Activated CD4-positive, alpha-beta T cell treated with anti-CD3 and anti-CD28 coated beads, Interleukin-2, amount 10 ng/mL, durations not matched to agents 7 days and 5 days (primary cell): ENCODE measurements at regions not wholly inside any gene's neighbourhood (a gene's known extent, or its start where the extent isn't known, plus 50 kb on each side); places are given as distances from the start of the nearest gene placed in this dataset.

Source experiments
- CTCF ChIA-PET: fragments of 350-600 bp; sonication (Branson Sonifier 250); formaldehyde crosslinking; loops from one replicate; lab custom pipeline; 2021; ENCODE audit warnings: antibody characterized with exemption; lab: Charles Lee
- POLR2A ChIA-PET: fragments of 350-600 bp; sonication (Branson Sonifier 250); formaldehyde crosslinking; loops from one replicate; lab custom pipeline; 2021; ENCODE audit warnings: antibody characterized with exemption; lab: Charles Lee
- DNase-seq: peaks from one replicate; pipeline ENCODE4 v3.0.0-alpha.2; 2020
- H3K27ac Mint-ChIP-seq: one replicate; pipeline ENCODE4 v1.8.0; 2021; ENCODE audit warnings: mild to moderate bottlenecking, moderate library complexity, mixed read lengths
- H3K27me3 Mint-ChIP-seq: one replicate; pipeline ENCODE4 v1.8.0; 2021; ENCODE audit warnings: mixed read lengths
- H3K36me3 Mint-ChIP-seq: one replicate; pipeline ENCODE4 v1.8.0; 2021; ENCODE audit warnings: low read depth, mixed read lengths
- H3K4me1 Mint-ChIP-seq: one replicate; pipeline ENCODE4 v1.8.0; 2021; ENCODE audit warnings: mixed read lengths
- H3K4me3 Mint-ChIP-seq: one replicate; pipeline ENCODE4 v1.8.0; 2021; ENCODE audit warnings: mild to moderate bottlenecking, moderate library complexity, mixed read lengths
- H3K9me3 Mint-ChIP-seq: one replicate; pipeline ENCODE4 v1.8.0; 2021; ENCODE audit warnings: mixed read lengths

DNA sequence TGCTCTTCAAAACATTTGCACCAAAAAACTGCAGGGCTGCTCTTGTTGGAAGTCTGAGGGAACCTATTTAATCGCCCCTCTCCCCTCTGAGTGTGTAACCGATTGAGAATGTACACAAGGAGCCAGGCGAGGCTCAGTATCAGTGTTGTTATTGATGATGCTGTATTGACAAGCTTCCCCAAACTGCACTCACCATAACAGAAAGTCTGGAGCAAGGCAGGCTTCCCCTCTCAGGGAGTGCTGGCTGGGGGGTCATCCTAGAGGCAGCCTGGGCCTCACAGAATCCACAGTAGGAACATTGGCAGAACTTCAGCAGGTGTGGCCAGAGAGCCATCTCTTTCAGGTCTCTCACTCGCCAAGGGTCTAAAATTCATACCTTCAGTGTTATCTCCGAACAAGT lies 58.1 kb upstream of the TUNAR start:
- H3K27me3 Mint-ChIP-seq: peaks cover 38% of the 10 kb centered on the region
- ChIA-PET POLR2A (no interaction called here), CTCF (no interaction called here)
- H3K4me1 Mint-ChIP-seq: no peaks in the 10 kb centered on the region
- no peak overlapping the region for H3K27ac Mint-ChIP-seq
- no peaks in the 10 kb centered on the region for H3K36me3 Mint-ChIP-seq
- DNase-seq: no peak
- H3K9me3 Mint-ChIP-seq: no peaks in the 10 kb centered on the region
- no peak overlapping the region for H3K4me3 Mint-ChIP-seq

DNA sequence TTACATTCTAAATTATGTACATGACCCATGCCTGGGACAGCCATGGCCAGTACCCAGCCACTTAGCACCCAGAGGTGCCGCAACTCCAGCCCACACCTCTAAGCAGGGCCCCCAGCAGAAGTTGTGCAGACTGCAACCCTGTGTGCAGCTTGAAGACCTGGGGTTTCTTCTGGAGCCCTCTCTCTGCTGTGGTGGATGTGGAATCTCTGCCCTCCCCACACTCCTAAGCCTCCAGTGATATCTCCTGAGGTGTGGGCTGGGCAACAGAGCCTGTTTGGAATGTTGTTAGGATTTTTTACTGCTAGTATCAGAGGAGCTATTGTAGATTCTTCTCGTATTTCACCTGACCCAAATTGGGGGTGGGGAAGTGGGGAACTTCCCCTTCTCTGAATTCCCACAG lies 59.4 kb upstream of the TUNAR start:
- H3K4me1 Mint-ChIP-seq: no peaks in the 10 kb centered on the region
- ChIA-PET POLR2A (no interaction called here), CTCF (no interaction called here)
- H3K4me3 Mint-ChIP-seq: no peak overlapping the region
- H3K9me3 Mint-ChIP-seq: no peaks in the 10 kb centered on the region
- DNase-seq: no peak
- H3K27me3 Mint-ChIP-seq: peaks cover 29% of the 10 kb centered on the region
- no peak overlapping the region for H3K27ac Mint-ChIP-seq
- H3K36me3 Mint-ChIP-seq: no peaks in the 10 kb centered on the region

DNA sequence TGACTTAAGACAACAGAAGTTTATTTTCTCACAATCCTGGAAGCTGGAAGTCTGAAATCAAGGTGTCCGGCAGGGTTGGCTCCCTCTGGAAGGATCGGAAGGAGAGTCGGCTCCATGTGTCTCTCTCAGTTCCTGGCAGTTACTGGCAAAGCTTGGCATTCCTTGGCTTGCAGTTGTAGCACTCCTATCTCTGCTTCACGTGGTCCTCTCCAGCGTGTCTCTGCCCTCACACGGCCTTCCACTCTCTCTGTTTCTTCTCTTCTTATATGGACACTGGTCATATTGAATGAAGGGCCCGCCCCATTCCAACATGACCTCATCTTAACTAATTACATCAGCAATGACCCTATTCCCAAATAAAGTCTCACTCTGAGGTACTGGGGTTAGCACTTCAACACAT lies 60.1 kb upstream of the TUNAR start:
- peaks cover 28% of the 10 kb centered on the region for H3K27me3 Mint-ChIP-seq
- no peak overlapping the region for H3K4me3 Mint-ChIP-seq
- DNase-seq: no peak
- no peaks in the 10 kb centered on the region for H3K9me3 Mint-ChIP-seq
- no peaks in the 10 kb centered on the region for H3K36me3 Mint-ChIP-seq
- H3K27ac Mint-ChIP-seq: no peak overlapping the region
- ChIA-PET CTCF (interaction anchor here (1.0 kb wide), 1 partner anchor 14 kb away, joined by 3 read pairs; no protein-coding TSS in a partner anchor), POLR2A (no interaction called here)
- H3K4me1 Mint-ChIP-seq: no peaks in the 10 kb centered on the region

DNA sequence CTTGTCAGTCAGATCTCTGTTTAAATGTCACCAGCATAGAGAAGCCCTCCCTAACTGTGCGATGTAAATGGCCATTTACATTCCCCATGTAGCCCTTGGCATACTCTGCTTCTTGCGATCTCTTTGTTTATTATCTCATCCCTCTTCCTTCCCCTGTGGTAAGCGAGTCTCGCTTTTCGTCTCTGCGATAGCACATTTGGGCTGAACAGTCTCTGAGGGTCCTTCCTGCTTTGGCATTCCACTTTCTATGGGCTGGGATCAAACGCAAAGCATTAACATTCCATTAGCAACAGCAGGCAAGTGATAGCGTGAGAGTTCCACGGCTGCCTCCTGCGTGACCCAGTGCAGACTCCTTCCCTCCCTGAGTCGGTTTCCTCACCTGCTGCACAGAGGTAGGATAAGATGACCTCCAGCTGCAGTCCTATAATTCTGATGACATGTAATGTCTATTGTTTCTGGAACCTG lies 61.4 kb upstream of the TUNAR start:
- no peak overlapping the region for H3K27ac Mint-ChIP-seq
- DNase-seq: no peak
- peaks cover 19% of the 10 kb centered on the region for H3K27me3 Mint-ChIP-seq
- no peaks in the 10 kb centered on the region for H3K4me1 Mint-ChIP-seq
- POLR2A ChIA-PET: no interaction called here
- no peak overlapping the region for H3K4me3 Mint-ChIP-seq
- no peaks in the 10 kb centered on the region for H3K36me3 Mint-ChIP-seq
- CTCF ChIA-PET: no interaction called here
- no peaks in the 10 kb centered on the region for H3K9me3 Mint-ChIP-seq

DNA sequence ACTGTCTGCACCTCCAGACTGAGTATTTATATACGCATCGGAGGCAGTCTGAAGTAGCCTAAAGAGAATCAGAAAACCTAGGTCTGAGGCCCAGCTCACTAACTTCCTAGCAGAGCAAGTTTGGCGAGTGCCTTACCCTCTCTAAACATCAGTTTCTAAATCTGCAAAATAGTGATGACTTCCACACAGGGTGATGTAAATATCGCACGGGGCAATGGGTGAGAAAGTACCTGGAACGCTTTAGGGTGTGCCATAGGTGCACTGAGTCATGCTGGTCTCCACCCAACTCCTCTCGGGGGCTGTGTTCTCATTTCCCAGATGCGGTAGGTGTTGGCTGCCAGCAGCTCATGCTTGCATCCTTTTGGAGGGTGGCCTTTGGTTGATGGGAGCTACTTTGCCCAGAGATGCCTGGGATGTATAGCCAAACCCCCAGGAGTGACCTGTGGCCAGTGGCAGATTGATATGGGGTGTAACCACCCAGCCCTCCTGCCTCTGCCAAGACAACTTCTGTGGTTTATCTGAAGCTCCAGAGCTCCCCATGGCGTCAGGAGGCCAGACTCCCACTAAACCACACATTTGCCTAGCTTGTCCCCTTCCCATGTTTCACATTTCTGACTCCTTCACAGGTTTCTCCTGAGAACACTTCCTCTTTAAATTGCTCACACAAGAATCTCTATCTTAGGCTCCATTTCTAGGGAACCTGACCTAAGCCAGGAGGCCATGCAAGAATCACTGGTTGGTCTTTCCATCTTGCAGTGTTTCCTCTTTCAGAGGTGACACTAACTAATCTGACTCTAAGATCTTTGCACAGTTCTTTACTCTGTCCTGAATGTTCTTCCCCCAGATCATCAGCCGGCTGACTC lies 62.0 kb upstream of the TUNAR start:
- peaks cover 14% of the 10 kb centered on the region for H3K27me3 Mint-ChIP-seq
- no peak overlapping the region for H3K27ac Mint-ChIP-seq
- DNase-seq: no peak
- no peaks in the 10 kb centered on the region for H3K36me3 Mint-ChIP-seq
- ChIA-PET POLR2A (no interaction called here), CTCF (no interaction called here)
- H3K4me1 Mint-ChIP-seq: no peaks in the 10 kb centered on the region
- H3K9me3 Mint-ChIP-seq: no peaks in the 10 kb centered on the region
- H3K4me3 Mint-ChIP-seq: no peak overlapping the region

DNA sequence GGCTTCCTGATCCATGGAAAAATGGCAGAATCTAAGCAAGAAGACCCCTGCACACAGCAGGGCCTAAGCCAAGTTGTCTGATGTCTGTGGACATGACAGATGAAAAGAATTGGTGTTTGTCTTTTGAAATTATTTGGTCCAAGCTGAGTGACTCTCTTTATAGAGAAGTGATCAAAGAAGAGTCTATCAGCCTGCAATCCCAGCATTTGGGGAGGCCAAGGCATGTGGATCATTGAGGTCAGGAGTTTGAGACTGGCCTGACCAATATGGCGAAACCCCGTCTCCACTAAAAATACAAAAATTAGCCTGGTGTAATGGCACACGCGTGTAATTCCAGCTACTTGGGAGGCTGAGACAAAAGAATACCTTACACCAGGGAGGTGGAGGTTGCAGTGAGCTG lies 64.8 kb upstream of the TUNAR start:
- Mint-ChIP-seq H3K27me3 (peaks cover 10% of the 10 kb centered on the region), H3K4me1 (no peaks in the 10 kb centered on the region), H3K9me3 (peaks cover 7% of the 10 kb centered on the region), H3K36me3 (no peaks in the 10 kb centered on the region), H3K27ac (no peak overlapping the region), H3K4me3 (no peak overlapping the region)
- POLR2A ChIA-PET: no interaction called here
- DNase-seq: no peak
- CTCF ChIA-PET: no interaction called here

DNA sequence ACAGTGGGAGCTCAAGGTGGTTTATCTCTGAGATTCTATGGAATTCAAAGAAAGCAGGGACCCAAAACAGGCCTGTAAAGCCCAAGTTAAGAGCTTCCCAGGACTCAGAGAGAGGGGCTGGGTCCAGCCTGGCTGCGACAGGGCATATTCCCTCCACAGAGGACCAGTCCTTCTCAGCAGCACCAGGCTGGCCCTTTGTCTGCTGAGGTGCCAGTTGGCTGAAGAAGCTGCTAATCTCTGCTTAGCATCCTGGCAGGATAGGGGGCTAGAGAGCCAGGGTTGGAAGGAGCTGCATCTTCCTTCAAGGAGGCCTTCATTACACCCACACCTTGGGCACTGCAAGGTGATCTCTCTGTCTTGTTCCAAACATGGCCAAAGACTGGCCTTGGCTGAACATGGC lies 68.3 kb upstream of the TUNAR start:
- no peaks in the 10 kb centered on the region for H3K4me1 Mint-ChIP-seq
- DNase-seq: no peak
- ChIA-PET CTCF (no interaction called here), POLR2A (no interaction called here)
- no peaks in the 10 kb centered on the region for H3K27me3 Mint-ChIP-seq
- H3K36me3 Mint-ChIP-seq: no peaks in the 10 kb centered on the region
- no peak overlapping the region for H3K4me3 Mint-ChIP-seq
- H3K9me3 Mint-ChIP-seq: peaks cover 14% of the 10 kb centered on the region
- H3K27ac Mint-ChIP-seq: no peak overlapping the region

DNA sequence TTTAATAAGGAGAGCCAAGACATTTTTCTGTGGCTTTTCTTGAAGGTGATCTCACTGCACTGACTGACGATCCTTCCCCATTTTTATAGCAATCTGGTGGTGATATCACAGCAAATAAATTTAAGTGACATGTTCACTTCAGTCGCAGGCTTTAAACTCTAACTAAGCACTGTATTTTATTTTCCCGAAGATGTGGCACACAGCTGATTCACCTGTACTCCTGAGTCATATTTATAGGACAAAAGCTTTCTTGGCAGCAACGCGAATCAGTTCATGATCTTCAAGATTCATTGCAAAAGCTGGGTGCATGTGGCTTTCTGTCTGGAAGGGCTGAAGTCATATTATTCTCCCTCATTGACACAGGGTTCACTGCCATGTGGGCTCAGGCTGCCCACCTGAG lies 79.8 kb upstream of the TUNAR start:
- DNase-seq: no peak
- Mint-ChIP-seq H3K27ac (no peak overlapping the region), H3K36me3 (no peaks in the 10 kb centered on the region), H3K4me3 (no peak overlapping the region), H3K4me1 (no peaks in the 10 kb centered on the region), H3K9me3 (no peaks in the 10 kb centered on the region), H3K27me3 (peaks cover 3% of the 10 kb centered on the region)
- CTCF ChIA-PET: no interaction called here
- POLR2A ChIA-PET: no interaction called here

DNA sequence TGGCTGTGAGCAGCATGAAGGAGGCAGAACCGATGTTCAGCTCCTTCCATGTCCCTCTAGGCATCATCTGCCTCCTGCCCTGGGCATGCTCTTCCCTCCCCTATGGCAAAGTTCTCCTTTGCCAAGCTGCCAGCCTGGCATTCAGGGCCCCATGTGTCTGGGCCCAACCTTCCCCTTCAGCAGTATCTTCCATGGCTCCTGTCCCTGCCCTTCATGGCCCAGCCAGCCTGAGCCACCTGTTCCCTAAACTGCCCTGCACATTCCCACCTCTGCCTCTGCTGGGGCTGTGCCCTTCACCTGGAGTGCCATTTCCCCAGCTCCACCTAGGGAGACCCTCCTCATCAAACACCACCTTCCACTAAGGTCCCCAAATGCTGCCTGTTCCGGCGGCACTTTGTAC lies 74.0 kb upstream of the TCL1A start:
- CTCF ChIA-PET: no interaction called here

DNA sequence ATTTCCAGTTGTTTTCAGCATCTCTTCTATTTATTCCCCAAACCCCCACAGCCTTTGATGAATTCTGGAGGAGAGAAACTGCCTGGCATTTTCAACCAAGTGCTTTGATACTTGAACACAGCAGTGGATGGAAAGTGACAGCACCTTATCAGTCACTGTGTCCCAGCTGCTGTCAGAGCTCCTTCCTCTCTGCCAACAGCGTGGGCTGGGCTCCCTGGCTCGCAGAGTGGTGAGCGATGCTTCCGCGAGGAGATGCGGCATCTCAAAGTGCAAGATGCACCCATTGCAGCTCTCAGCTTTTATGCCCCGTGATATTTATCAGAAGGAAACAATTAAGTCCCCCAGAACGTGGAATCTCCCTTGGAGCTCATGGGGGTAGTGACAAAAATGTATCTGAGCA lies 72.6 kb upstream of the TCL1A start:
- no peaks in the 10 kb centered on the region for H3K27me3 Mint-ChIP-seq
- DNase-seq: no peak
- no peak overlapping the region for H3K4me3 Mint-ChIP-seq
- H3K27ac Mint-ChIP-seq: no peak overlapping the region
- H3K9me3 Mint-ChIP-seq: no peaks in the 10 kb centered on the region
- H3K4me1 Mint-ChIP-seq: no peaks in the 10 kb centered on the region
- no peaks in the 10 kb centered on the region for H3K36me3 Mint-ChIP-seq
- CTCF ChIA-PET: no interaction called here
- POLR2A ChIA-PET: no interaction called here

More for the DNA sequence above, 74.0 kb upstream of the TCL1A start:
- Mint-ChIP-seq H3K9me3 (no peaks in the 10 kb centered on the region), H3K36me3 (no peaks in the 10 kb centered on the region), H3K4me3 (no peak overlapping the region), H3K27me3 (no peaks in the 10 kb centered on the region), H3K4me1 (no peaks in the 10 kb centered on the region), H3K27ac (no peak overlapping the region)
- no peak for DNase-seq
- POLR2A ChIA-PET: no interaction called here

DNA sequence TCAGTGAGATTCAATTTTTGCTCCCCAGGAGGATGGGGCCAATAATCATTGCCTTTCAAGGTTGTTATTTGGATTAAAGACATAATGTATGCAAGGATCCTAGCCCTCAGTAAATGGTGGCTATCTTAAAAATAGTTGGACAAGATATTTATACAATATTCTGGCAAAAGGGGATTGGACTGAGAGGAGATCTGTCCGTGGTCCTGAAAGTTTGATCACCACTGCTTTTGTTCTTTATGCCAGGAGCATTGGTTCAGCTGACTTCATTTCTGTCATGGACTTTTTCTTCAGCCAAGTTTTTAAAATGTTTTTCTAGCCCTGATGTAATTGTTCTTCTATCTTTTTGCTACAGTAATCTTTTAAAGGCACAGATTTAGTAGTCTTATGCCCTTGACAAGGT lies 70.2 kb upstream of the TCL1A start:
- DNase-seq: peak; percentile 24
- Mint-ChIP-seq H3K4me3 (no peak overlapping the region), H3K27ac (no peak overlapping the region), H3K9me3 (no peaks in the 10 kb centered on the region), H3K27me3 (no peaks in the 10 kb centered on the region), H3K36me3 (no peaks in the 10 kb centered on the region), H3K4me1 (no peaks in the 10 kb centered on the region)
- CTCF ChIA-PET: no interaction called here
- POLR2A ChIA-PET: no interaction called here

DNA sequence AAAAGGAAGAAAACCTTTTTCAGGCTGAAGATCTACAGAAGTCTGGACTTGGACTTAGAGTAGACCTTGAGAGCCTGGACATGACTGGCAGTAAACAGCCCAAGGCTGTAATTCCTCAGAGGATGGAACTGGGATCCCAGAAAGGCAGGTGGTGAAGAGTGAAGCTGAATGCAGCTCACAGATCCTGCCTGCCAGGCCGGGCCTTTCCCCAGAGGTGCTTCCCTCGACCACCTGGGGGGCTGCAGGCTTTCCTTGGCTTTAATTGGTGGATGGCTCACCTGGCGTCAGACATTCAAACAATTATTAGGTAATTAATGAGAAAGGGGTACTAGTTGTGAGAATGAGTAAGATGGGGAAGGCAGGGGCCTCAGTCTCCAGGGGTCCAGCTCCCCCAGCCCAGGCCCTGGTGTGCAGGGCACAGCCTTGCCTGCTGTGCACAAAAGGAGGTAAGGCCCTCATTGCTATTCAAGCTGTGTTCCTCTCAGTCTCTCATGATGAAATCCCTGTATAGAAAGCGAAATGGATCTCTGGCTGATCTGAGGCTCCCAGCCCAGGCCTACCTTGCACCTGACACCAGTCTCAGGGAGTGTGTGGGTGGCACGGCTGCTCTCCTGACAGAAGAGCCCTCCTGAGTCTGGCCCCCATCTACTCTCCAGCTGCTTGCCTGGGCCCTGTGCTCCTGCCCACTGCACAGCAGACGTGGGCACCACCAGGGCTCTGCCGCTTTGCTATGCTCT lies 63.0 kb upstream of the TCL1A start:
- Mint-ChIP-seq H3K9me3 (no peaks in the 10 kb centered on the region), H3K27me3 (no peaks in the 10 kb centered on the region), H3K36me3 (no peaks in the 10 kb centered on the region), H3K4me1 (no peaks in the 10 kb centered on the region), H3K4me3 (no peak overlapping the region), H3K27ac (no peak overlapping the region)
- no peak for DNase-seq
- ChIA-PET POLR2A (no interaction called here), CTCF (no interaction called here)
